ENCODE measurements at regions not wholly inside any gene's neighbourhood (a gene's known extent, or its start where the extent isn't known, plus 50 kb on each side); places are given as distances from the start of the nearest gene placed in this dataset.

DNA sequence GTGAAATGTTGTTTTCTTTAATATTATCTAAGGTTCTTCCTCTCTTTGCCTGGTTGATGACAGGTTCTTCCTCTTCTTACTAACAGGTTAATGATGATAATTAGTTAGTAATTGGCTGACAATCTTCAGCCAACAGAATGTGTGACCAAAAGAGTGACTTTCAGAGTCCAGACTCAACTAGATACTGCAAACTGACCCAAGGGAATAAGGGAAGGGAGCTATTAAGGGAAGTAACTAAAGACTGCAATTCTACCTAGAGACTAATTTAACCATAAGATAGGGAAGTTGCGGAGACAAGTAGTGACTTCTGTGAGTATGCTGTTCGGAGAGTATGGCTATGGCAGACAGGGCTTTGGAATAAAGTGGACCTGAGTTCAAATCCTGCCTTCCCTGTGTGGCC lies 127.3 kb upstream of the TACR1 start:
- TF ChIP-seq POLR2A (IDR thresholded peaks at IDR 0.05) = no peak
- TF ChIP-seq, protein P1, sequence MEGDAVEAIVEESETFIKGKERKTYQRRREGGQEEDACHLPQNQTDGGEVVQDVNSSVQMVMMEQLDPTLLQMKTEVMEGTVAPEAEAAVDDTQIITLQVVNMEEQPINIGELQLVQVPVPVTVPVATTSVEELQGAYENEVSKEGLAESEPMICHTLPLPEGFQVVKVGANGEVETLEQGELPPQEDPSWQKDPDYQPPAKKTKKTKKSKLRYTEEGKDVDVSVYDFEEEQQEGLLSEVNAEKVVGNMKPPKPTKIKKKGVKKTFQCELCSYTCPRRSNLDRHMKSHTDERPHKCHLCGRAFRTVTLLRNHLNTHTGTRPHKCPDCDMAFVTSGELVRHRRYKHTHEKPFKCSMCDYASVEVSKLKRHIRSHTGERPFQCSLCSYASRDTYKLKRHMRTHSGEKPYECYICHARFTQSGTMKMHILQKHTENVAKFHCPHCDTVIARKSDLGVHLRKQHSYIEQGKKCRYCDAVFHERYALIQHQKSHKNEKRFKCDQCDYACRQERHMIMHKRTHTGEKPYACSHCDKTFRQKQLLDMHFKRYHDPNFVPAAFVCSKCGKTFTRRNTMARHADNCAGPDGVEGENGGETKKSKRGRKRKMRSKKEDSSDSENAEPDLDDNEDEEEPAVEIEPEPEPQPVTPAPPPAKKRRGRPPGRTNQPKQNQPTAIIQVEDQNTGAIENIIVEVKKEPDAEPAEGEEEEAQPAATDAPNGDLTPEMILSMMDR (IDR thresholded peaks at IDR 0.05) = no peak
- no peak for TF ChIP-seq EP300 (IDR thresholded peaks at IDR 0.05)
- TF ChIP-seq POLR2AphosphoS5 (IDR thresholded peaks at IDR 0.05) = no peak

Measured in upper lobe of left lung (tissue), 4 donors.